Right ventricle myocardium superior (tissue), 1 donor: ENCODE measurements at regions not wholly inside any gene's neighbourhood (a gene's known extent, or its start where the extent isn't known, plus 50 kb on each side); places are given as distances from the start of the nearest gene placed in this dataset.
"Not testable (repeated sequence)": the region's sequence is repeated elsewhere in the genome, so short reads cannot be mapped to it uniquely, and the experiment has no call there.

ENCODE experiments used
- ATAC-seq: fragments of 200-7000 bp; cut with Tn5 transposase; one replicate; pipeline ENCODE4 v1.9.1; 2020; ENCODE audit warnings: mild to moderate bottlenecking; ENCODE audit not compliant: poor library complexity
- DNase-seq: peaks from one replicate; pipeline ENCODE4 v3.0.0-alpha.2; 2020
- intact Hi-C: fragments of 100-400 bp; cut with DNase I; formaldehyde crosslinking; loops from one replicate; pipeline ENCODE4 v1.11.2; 2022
- donor health status: DM: no; HTN: yes; CAD: no; lungs with severe emphysema.

DNA sequence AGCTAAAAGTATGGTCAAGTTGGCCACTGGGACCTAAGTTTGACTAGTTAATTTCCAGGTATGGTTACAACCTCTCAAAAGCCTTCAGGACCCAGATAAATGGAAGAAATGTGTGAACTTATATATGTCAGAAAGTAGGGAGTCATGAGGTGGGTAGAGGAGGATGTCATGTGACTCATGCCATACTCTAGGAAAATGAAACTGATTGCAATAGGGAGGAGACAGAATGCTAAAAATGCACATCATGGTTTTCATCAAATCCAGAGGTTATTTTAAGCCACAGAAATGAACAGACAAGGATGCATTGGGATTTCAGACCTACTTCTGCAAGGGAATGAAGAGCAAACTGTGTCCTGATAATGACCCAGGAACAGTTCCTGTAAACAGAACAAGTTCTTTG, 310.0 kb downstream of the EDEM1 start:
- ATAC-seq: no peak

DNA sequence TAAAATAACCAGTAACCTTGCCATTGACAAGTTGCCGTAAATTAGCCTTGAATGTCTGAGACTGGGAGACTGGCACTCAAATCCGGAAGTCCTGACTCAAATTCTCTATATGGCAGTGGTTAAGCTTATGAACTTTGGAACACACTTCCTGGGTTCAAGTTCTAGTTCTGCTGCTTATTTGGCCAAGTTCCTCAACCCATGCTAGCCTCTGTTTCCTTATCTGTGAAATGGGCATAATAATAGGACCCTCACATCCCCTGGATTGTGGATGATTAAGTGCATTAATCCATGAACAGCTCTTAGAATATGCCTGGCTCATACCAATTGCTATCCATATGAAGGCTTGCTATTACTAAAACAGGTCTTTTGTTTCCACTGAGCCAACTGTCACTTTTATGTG, 311.5 kb downstream of the EDEM1 start:
- no peak for ATAC-seq
- intact Hi-C loops: no loop called here
- DNase-seq: no peak

More for the DNA sequence above, 310.0 kb downstream of the EDEM1 start:
- intact Hi-C loops: no loop called here
- no peak for DNase-seq

- ATAC-seq (no peak), DNase-seq (no peak)
- intact Hi-C loops: no loop called here
Observed at GRCh38 chr3:5499404-5499803, 311.9 kb downstream of the EDEM1 start.

DNA sequence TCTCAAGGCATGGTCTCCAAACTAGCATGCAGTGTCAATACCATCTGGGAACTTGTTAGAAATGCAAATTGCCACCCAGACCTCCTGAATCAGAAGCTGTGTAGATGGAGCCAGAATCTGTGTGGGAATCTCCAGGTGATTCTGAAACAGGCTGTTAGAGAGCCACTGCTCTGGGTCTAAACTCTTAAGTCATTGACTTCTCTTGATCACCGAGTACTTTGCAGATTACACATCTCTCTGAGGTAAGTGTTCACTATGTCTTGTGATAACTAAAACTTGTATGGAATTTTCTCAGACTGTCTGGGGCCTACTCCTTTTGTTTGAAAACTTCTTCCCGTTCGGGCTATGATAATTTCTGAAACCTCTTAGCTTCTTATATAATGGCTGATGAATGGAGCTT, 315.6 kb downstream of the EDEM1 start:
- intact Hi-C loops: loop anchor here (10.0 kb wide), 1 partner anchor 58 kb away; no protein-coding TSS in a partner anchor
- DNase-seq (no peak), ATAC-seq (no peak)

DNA sequence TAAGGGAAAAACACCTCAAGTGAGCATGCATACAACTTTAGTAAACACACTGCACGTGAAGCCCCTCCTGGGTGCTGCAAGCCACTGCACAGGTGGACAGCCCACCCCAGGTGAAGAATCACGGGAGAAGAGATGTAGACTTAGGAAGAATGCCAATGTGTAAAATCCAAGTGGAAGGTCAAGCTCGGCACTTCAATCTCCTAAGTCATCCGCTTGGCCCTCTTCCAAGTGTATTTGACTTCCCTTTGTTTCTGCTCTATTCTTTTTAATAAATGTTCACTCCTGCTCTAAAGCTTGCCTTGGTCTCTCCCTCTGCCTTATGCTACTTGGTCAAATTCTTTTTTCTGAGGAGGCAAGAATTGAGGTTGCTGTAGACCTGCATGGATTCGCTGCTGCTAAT, 316.6 kb downstream of the EDEM1 start:
- no peak for DNase-seq
- ATAC-seq: no peak
- intact Hi-C loops: loop anchor here (10.0 kb wide), 1 partner anchor 59 kb away; no protein-coding TSS in a partner anchor

DNA sequence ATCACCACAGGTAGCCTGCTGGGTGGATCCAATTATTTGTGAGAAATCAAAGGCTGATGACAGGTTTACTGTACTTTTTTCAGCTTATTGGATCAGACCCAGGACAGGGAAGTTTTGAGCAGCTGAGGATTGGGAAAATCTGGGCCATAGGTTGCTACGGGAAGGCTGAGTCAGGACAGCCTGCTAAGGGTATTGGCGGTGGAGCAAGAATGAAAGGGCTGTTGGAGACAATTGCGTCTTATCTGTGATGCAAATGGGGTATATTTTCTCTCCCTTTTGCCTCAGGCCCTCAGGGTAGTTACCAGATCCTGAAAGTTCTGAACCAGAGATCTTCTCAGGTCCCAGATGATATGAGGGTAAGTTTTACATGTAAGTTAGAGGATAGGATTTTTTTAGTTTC, 317.7 kb downstream of the EDEM1 start:
- DNase-seq (no peak), ATAC-seq (no peak)
- intact Hi-C loops: loop anchor here (10.0 kb wide), 1 partner anchor 60 kb away; no protein-coding TSS in a partner anchor

DNA sequence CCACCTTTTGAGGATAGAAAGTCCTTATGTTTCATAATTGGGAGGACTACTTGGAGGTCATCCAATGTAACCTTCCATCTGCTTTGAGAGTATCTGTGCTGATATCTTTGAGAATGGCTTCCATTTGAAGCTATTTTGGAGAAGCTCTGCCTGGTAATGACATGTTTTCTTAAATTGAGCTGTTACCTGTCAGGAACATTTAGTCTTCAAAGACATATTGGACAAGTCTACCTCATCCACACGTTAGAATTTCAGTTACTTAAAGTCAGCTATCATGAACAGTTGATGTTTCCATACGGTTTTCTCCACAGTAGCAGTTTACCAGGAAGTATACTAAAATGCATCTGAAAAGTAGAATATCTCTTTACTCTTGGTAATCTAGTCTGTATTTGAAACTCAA, 318.5 kb downstream of the EDEM1 start:
- intact Hi-C loops: loop anchor here (10.0 kb wide), 1 partner anchor 61 kb away; no protein-coding TSS in a partner anchor
- ATAC-seq: no peak
- DNase-seq: no peak

DNA sequence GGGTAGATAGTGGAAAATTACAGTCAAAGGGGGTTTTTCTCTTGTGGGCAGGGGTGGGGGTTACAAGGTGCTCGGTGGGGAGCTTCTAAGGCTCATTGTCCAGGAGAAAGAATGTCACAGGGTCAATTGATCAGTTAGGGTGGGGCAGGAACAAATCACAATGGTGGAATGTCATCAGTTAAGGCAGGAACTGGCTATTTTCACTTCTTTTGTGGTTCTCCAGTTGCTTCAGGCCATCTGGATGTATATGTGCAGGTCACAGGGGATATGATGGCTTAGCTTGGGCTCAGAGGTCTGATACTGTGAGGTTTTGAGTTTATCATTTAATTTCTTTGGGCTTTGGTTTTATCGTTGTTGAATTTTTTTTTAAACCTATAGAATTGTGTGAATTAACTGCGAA, 321.4 kb downstream of the EDEM1 start:
- DNase-seq, ATAC-seq: not testable (repeated sequence)
- intact Hi-C loops: loop anchor here (10.0 kb wide), 1 partner anchor 64 kb away; no protein-coding TSS in a partner anchor

- ATAC-seq (no peak), DNase-seq (no peak)
- intact Hi-C loops: no loop called here
Observed at GRCh38 chr3:5510300-5510699, 322.8 kb downstream of the EDEM1 start.

DNA sequence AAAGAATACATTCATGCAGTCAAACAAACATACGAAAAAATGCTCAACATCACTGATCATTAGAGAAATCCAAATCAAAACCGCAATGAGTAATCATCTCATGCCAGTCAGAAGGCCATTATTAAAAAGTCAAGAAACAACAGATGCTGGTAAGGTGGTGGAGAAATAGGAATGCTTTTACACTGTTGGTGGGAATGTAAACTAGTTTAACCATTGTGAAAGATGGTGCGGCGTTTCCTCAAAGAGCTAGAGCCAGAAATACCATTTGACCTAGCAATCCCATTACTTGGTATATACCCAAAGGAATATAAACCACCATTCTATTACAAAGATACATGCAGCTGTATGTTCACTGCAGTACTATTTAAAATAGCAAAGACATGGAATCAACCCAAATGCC, 330.4 kb downstream of the EDEM1 start:
- DNase-seq (no peak), ATAC-seq (no peak)
- intact Hi-C loops: no loop called here

- no peak for ATAC-seq
Observed at GRCh38 chr3:5520237-5520636, 332.7 kb downstream of the EDEM1 start.

GRCh38 chr3:5523125-5523524, 335.6 kb downstream of the EDEM1 start:
- no peak for ATAC-seq
- no peak for DNase-seq
- intact Hi-C loops: no loop called here

More at GRCh38 chr3:5520237-5520636, 332.7 kb downstream of the EDEM1 start:
- intact Hi-C loops: no loop called here
- DNase-seq: no peak

DNA sequence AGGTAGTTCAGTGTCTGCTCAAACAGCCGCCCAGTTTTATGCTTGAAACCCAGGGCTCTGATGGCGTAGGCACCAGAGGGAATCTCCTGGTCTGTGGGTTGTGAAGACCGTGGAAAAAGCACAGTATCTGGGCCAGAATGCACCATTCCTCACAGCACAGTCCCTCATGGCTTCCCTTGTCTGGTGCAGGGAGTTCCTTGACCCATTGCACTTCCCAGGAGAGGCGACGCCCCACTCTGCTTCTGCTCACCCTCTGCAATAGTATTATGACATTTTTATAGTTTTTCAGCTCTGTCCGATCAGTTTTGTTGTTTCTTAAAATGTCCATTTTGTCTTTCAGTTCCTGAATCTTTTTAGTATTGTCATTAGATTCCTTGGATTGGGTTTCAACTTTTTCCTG, 343.5 kb downstream of the EDEM1 start:
- ATAC-seq: no peak
- no peak for DNase-seq
- intact Hi-C loops: no loop called here

DNA sequence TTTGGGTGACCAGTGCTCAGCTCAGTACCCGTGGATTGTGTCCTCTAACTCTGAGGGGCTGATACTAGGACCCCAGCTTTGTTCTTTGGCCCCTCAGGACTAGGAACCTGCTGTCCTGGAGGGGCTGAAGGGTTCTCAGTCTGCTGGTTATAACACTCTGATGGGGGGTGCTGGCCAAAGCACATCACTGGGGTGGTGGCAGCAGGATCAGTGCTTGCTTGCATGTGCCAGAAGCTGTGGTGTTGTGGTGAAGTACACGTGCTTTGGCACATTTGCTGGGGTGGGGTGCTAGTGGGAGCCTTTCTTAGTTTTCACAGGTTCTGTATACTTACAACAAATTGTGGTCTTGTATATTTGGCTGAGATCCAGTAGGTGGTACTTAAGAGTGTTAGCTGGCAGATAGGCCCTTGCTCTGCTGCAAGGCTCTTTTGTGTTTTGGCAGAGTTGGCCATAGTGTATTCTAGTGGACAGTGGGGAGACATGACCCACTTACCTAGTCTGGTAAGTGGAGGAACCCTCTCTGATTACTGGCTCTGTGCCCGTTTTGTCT, 344.3 kb downstream of the EDEM1 start:
- ATAC-seq: no peak

DNA sequence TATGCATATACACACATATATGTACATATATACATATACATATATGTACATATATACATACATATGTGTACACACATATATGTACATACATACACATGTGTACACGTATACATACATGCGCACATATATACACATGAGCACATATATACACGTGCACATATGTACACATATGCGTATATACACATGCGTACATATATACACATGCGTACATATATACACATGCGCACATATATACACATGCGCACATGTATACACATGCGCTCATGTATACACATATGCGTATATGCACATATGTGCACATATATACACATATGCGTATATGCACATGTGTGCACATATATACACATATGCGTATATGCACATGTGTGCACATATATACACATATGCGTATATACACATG, 353.0 kb downstream of the EDEM1 start:
- intact Hi-C loops: no loop called here
- DNase-seq: no peak

More for the DNA sequence above, 344.3 kb downstream of the EDEM1 start:
- no peak for DNase-seq
- intact Hi-C loops: no loop called here

GRCh38 chr3:5542472-5542871, 355.0 kb downstream of the EDEM1 start:
- DNase-seq (no peak), ATAC-seq (no peak)
- intact Hi-C loops: no loop called here

More for the DNA sequence above, 353.0 kb downstream of the EDEM1 start:
- no peak for ATAC-seq

GRCh38 chr3:5543047-5543446, 355.5 kb downstream of the EDEM1 start:
- ATAC-seq: no peak
- intact Hi-C loops: no loop called here
- DNase-seq: no peak

- intact Hi-C loops: no loop called here
- no peak for ATAC-seq
- no peak for DNase-seq
Observed at GRCh38 chr3:5545719-5546118, 358.2 kb downstream of the EDEM1 start.

GRCh38 chr3:5553203-5553602, 365.7 kb downstream of the EDEM1 start:
- no peak for DNase-seq
- no peak for ATAC-seq
- intact Hi-C loops: no loop called here

GRCh38 chr3:5554245-5554747, 366.8 kb downstream of the EDEM1 start:
- no peak for DNase-seq
- ATAC-seq: no peak
- intact Hi-C loops: no loop called here

DNA sequence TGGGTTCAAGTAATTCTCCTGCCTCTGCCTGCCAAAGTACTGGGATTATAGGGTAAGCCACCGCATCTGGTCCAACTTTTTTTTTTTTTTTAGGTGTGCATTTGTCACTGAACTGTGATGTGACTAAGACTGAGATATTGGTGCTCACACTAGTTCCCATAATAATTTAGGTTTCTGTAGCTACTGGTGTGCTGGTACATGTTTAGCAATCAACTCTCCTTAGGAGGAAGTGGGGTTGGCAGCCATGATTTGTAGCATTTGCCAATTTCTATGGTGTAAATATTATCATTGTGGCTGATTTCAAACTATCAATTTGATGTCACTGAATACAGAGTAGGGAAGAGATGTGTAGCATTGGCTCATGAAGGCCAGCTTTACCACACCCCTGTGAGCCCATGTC, 372.7 kb downstream of the EDEM1 start:
- DNase-seq: no peak
- intact Hi-C loops: no loop called here
- no peak for ATAC-seq
